Subcutaneous abdominal adipose tissue (tissue), 5 donors: ENCODE measurements at regions not wholly inside any gene's neighbourhood (a gene's known extent, or its start where the extent isn't known, plus 50 kb on each side); places are given as distances from the start of the nearest gene placed in this dataset.
"Not testable (repeated sequence)": the region's sequence is repeated elsewhere in the genome, so short reads cannot be mapped to it uniquely, and the experiment has no call there.

Source experiments
- H3K27ac ChIP-seq: one replicate; pipeline ENCODE4 v1.7.0; 2013; ENCODE audit warnings: low read depth, mild to moderate bottlenecking, inconsistent platforms, low read length, moderate library complexity
- H3K27me3 ChIP-seq, 5 donors: one replicate each; pipeline ENCODE4 v1.7.0; 2013; ENCODE audit warnings: low read length in 5 of 5, inconsistent platforms in 1 of 5; ENCODE audit not compliant: control insufficient read depth in 5 of 5, insufficient read depth in 4 of 5
- H3K36me3 ChIP-seq, 5 donors: one replicate each; pipeline ENCODE4 v1.7.0; 2013; ENCODE audit warnings: low read length in 5 of 5; ENCODE audit not compliant: control insufficient read depth in 5 of 5, insufficient read depth in 5 of 5
- H3K4me1 ChIP-seq, 5 donors: one replicate each; pipeline ENCODE4 v1.7.0; 2013; ENCODE audit warnings: low read length in 5 of 5, mild to moderate bottlenecking in 3 of 5, moderate library complexity in 1 of 5; ENCODE audit not compliant: control insufficient read depth in 5 of 5, insufficient read depth in 5 of 5
- H3K4me3 ChIP-seq, 5 donors: one replicate each; pipeline ENCODE4 v1.7.0; 2013; ENCODE audit warnings: low read length in 5 of 5, low read depth in 1 of 5
- H3K9ac ChIP-seq, 5 donors: one replicate each; pipeline ENCODE4 v1.7.0; 2013; ENCODE audit warnings: low read length in 5 of 5, mild to moderate bottlenecking in 4 of 5, moderate library complexity in 3 of 5
- H3K9me3 ChIP-seq, 5 donors: one replicate each; pipeline ENCODE4 v1.7.0; 2013; ENCODE audit warnings: low read length in 5 of 5; ENCODE audit not compliant: control insufficient read depth in 5 of 5
- donor health status: healthy.
- donor health status: healthy.
- donor health status: healthy.
- donor health status: healthy.
- donor health status: healthy.

GRCh38 chr16:60636117-60636516, 1400.1 kb downstream of the CDH8 start:
- H3K4me1 ChIP-seq = peaks cover 0 to 4% (median 0%) of the 10 kb centered on the region in 5 donors
- H3K9me3 ChIP-seq = peaks cover 0 to 8% (median 3%) of the 10 kb centered on the region in 5 donors
- no peak overlapping the region for H3K27ac ChIP-seq
- no peak overlapping the region for H3K4me3 ChIP-seq
- no peaks in the 10 kb centered on the region for H3K36me3 ChIP-seq
- no peaks in the 10 kb centered on the region for H3K27me3 ChIP-seq
- H3K9ac ChIP-seq = no peak overlapping the region

GRCh38 chr16:60635548-60635947, 1400.7 kb downstream of the CDH8 start:
- Histone ChIP-seq H3K9me3 (peaks cover 0 to 10% (median 3%) of the 10 kb centered on the region in 5 donors), H3K4me1 (peaks cover 0 to 4% (median 0%) of the 10 kb centered on the region in 5 donors), H3K9ac (no peak overlapping the region), H3K4me3 (no peak overlapping the region), H3K36me3 (no peaks in the 10 kb centered on the region), H3K27me3 (no peaks in the 10 kb centered on the region), H3K27ac (no peak overlapping the region)

- no peak overlapping the region for H3K4me3 ChIP-seq
- H3K27ac ChIP-seq = no peak overlapping the region
- no peaks in the 10 kb centered on the region for H3K36me3 ChIP-seq
- no peak overlapping the region for H3K9ac ChIP-seq
- no peaks in the 10 kb centered on the region for H3K9me3 ChIP-seq
- no peaks in the 10 kb centered on the region for H3K27me3 ChIP-seq
- no peaks in the 10 kb centered on the region for H3K4me1 ChIP-seq
Measured at GRCh38 chr16:60611844-60612243, 1424.4 kb downstream of the CDH8 start.

GRCh38 chr16:60608971-60609370, 1427.3 kb downstream of the CDH8 start:
- H3K9me3 ChIP-seq = no peaks in the 10 kb centered on the region
- no peaks in the 10 kb centered on the region for H3K4me1 ChIP-seq
- H3K27me3 ChIP-seq = no peaks in the 10 kb centered on the region
- no peak overlapping the region for H3K9ac ChIP-seq
- no peak overlapping the region for H3K4me3 ChIP-seq
- H3K27ac ChIP-seq = no peak overlapping the region
- no peaks in the 10 kb centered on the region for H3K36me3 ChIP-seq

GRCh38 chr16:60605652-60606051, 1430.6 kb downstream of the CDH8 start:
- H3K27me3 ChIP-seq, H3K9ac ChIP-seq, H3K9me3 ChIP-seq, H3K4me1 ChIP-seq, H3K36me3 ChIP-seq, H3K4me3 ChIP-seq, H3K27ac ChIP-seq: not testable (repeated sequence)

GRCh38 chr16:60605176-60605575, 1431.1 kb downstream of the CDH8 start:
- H3K9me3 ChIP-seq = no peaks in the 10 kb centered on the region
- H3K4me3 ChIP-seq = no peak overlapping the region
- no peaks in the 10 kb centered on the region for H3K36me3 ChIP-seq
- no peak overlapping the region for H3K9ac ChIP-seq
- no peaks in the 10 kb centered on the region for H3K4me1 ChIP-seq
- no peaks in the 10 kb centered on the region for H3K27me3 ChIP-seq
- no peak overlapping the region for H3K27ac ChIP-seq

GRCh38 chr16:60586493-60586892, 1449.7 kb downstream of the CDH8 start:
- H3K4me3 ChIP-seq = no peak overlapping the region
- H3K27me3 ChIP-seq = no peaks in the 10 kb centered on the region
- no peaks in the 10 kb centered on the region for H3K36me3 ChIP-seq
- no peak overlapping the region for H3K27ac ChIP-seq
- H3K9me3 ChIP-seq = no peaks in the 10 kb centered on the region
- no peak overlapping the region for H3K9ac ChIP-seq
- no peaks in the 10 kb centered on the region for H3K4me1 ChIP-seq

GRCh38 chr16:60582528-60582927, 1453.7 kb downstream of the CDH8 start:
- no peak overlapping the region for H3K4me3 ChIP-seq
- no peaks in the 10 kb centered on the region for H3K36me3 ChIP-seq
- H3K4me1 ChIP-seq = no peaks in the 10 kb centered on the region
- no peaks in the 10 kb centered on the region for H3K27me3 ChIP-seq
- H3K27ac ChIP-seq = no peak overlapping the region
- H3K9ac ChIP-seq = no peak overlapping the region
- no peaks in the 10 kb centered on the region for H3K9me3 ChIP-seq

- H3K27me3 ChIP-seq = no peaks in the 10 kb centered on the region
- no peak overlapping the region for H3K9ac ChIP-seq
- H3K9me3 ChIP-seq = no peaks in the 10 kb centered on the region
Measured at GRCh38 chr16:60566901-60567300, 1469.3 kb downstream of the CDH8 start.

GRCh38 chr16:60564588-60564987, 1471.7 kb downstream of the CDH8 start:
- Histone ChIP-seq H3K4me3 (no peak overlapping the region), H3K27me3 (no peaks in the 10 kb centered on the region), H3K9me3 (no peaks in the 10 kb centered on the region), H3K4me1 (no peaks in the 10 kb centered on the region), H3K9ac (no peak overlapping the region), H3K27ac (no peak overlapping the region), H3K36me3 (no peaks in the 10 kb centered on the region)

More at GRCh38 chr16:60566901-60567300, 1469.3 kb downstream of the CDH8 start:
- Histone ChIP-seq H3K4me3 (no peak overlapping the region), H3K4me1 (no peaks in the 10 kb centered on the region), H3K36me3 (no peaks in the 10 kb centered on the region), H3K27ac (no peak overlapping the region)

- H3K36me3 ChIP-seq = no peaks in the 10 kb centered on the region
- H3K4me1 ChIP-seq = no peaks in the 10 kb centered on the region
- no peaks in the 10 kb centered on the region for H3K27me3 ChIP-seq
- H3K9ac ChIP-seq = no peak overlapping the region
- no peaks in the 10 kb centered on the region for H3K9me3 ChIP-seq
- H3K27ac ChIP-seq = no peak overlapping the region
- H3K4me3 ChIP-seq = no peak overlapping the region
Measured at GRCh38 chr16:60563166-60563565, 1473.1 kb downstream of the CDH8 start.
